ENCODE measurements at regions not wholly inside any gene's neighbourhood (a gene's known extent, or its start where the extent isn't known, plus 50 kb on each side); places are given as distances from the start of the nearest gene placed in this dataset.

- Mint-ChIP-seq H3K4me1 (peaks cover 28% of the 10 kb centered on the region), H3K9me3 (peaks cover 20% of the 10 kb centered on the region), H3K4me3 (no peak overlapping the region), H3K36me3 (no peaks in the 10 kb centered on the region), H3K27me3 (ENCODE audit: low read depth) (no peaks in the 10 kb centered on the region), H3K27ac (no peak overlapping the region)
- TF ChIP-seq FOXP1 (CRISPR knock-in tag; IDR thresholded peaks at IDR 0.05; ENCODE audit: borderline replicate concordance), result no peak
- CTCF ChIA-PET, result no interaction called here
- ATAC-seq, result no peak
- DNase-seq (ENCODE audit: low spot score), result no peak
- POLR2A ChIA-PET, result no interaction called here
These were observed 237.5 kb upstream of the KLF3 start for GRCh38 chr4:38426532-38426931.

GRCh38 chr4:38430841-38431240, 233.2 kb upstream of the KLF3 start:
- no peak overlapping the region for H3K4me3 Mint-ChIP-seq
- ChIA-PET POLR2A (no interaction called here), CTCF (no interaction called here)
- peaks cover 42% of the 10 kb centered on the region for H3K9me3 Mint-ChIP-seq
- H3K27me3 Mint-ChIP-seq (ENCODE audit: low read depth), result no peaks in the 10 kb centered on the region; the same call in 1 of the 2 replicates
- peaks cover 7% of the 10 kb centered on the region; the same call in 1 of the 2 replicates for H3K36me3 Mint-ChIP-seq
- TF ChIP-seq MAX (CRISPR knock-in tag; IDR thresholded peaks at IDR 0.05), result no peak
- no peaks in the 10 kb centered on the region for H3K4me1 Mint-ChIP-seq
- ATAC-seq, result no peak
- no peak for DNase-seq (ENCODE audit: low spot score)
- no peak overlapping the region for H3K27ac Mint-ChIP-seq

- no peak overlapping the region for H3K27ac Mint-ChIP-seq
- H3K36me3 Mint-ChIP-seq, result peaks cover 30% of the 10 kb centered on the region
- H3K4me1 Mint-ChIP-seq, result no peaks in the 10 kb centered on the region
- TF ChIP-seq ZNF317 (CRISPR knock-in tag; IDR thresholded peaks at IDR 0.05; ENCODE audit: borderline replicate concordance, low read depth) (no peak), E2F4 (CRISPR knock-in tag; IDR thresholded peaks at IDR 0.05; ENCODE audit: borderline replicate concordance, low read depth) (no peak), USF1 (CRISPR knock-in tag; IDR thresholded peaks at IDR 0.05) (no peak), ESRRA (CRISPR knock-in tag; IDR thresholded peaks at IDR 0.05; ENCODE audit: borderline replicate concordance) (no peak), CREM (CRISPR knock-in tag; IDR thresholded peaks at IDR 0.05) (no peak), CREB1 (CRISPR knock-in tag; IDR thresholded peaks at IDR 0.05) (no peak), SMAD3 (CRISPR knock-in tag; IDR thresholded peaks at IDR 0.05; ENCODE audit: borderline replicate concordance) (no peak), NFYB (CRISPR knock-in tag; conservative IDR thresholded peaks at IDR 0.05; ENCODE audit: low read depth) (no peak)
- H3K27me3 Mint-ChIP-seq (ENCODE audit: low read depth), result no peaks in the 10 kb centered on the region; the same call in 1 of the 2 replicates
- no peak overlapping the region for H3K4me3 Mint-ChIP-seq
- ChIA-PET CTCF (no interaction called here), POLR2A (interaction anchor here (0.6 kb wide), 1 partner anchor 27 kb away, joined by 3 read pairs; no protein-coding TSS in a partner anchor)
- DNase-seq (ENCODE audit: low spot score), result no peak
- H3K9me3 Mint-ChIP-seq, result peaks cover 43% of the 10 kb centered on the region
- ATAC-seq, result no peak
These were observed 221.8 kb upstream of the KLF3 start for GRCh38 chr4:38442073-38442788.

GRCh38 chr4:38449506-38450174, 214.4 kb upstream of the KLF3 start:
- peak; percentile 83 for ATAC-seq
- peak; percentile 55 for DNase-seq (ENCODE audit: low spot score)
- H3K27me3 Mint-ChIP-seq (ENCODE audit: low read depth), result no peaks in the 10 kb centered on the region; the same call in 1 of the 2 replicates
- ChIA-PET CTCF (interaction anchor here (0.6 to 1.8 kb wide), 16 partner anchors 9 to 380 kb away, joined by 3 to 13 read pairs (median 4); no protein-coding TSS in a partner anchor), POLR2A (interaction anchor here (0.6 to 0.9 kb wide), 3 partner anchors 135 to 217 kb away, joined by 3 read pairs; no protein-coding TSS in a partner anchor)
- peaks cover 30% of the 10 kb centered on the region for H3K36me3 Mint-ChIP-seq
- 0 out of 2 replicates have a peak, but pooled peaks have one; percentile 15 for TF ChIP-seq MAX (CRISPR knock-in tag; IDR thresholded peaks at IDR 0.05)
- no peak for TF ChIP-seq ZNF396 (CRISPR knock-in tag; IDR thresholded peaks at IDR 0.05; ENCODE audit: borderline replicate concordance)
- TF ChIP-seq GABPB1 (CRISPR knock-in tag; IDR thresholded peaks at IDR 0.05), result peak; percentile 94
- H3K4me1 Mint-ChIP-seq, result peaks cover 9% of the 10 kb centered on the region
- H3K27ac Mint-ChIP-seq, result no peak overlapping the region
- peaks cover 41% of the 10 kb centered on the region for H3K9me3 Mint-ChIP-seq
- H3K4me3 Mint-ChIP-seq, result no peak overlapping the region
